Sigmoid colon (tissue), 4 donors: ENCODE measurements at regions not wholly inside any gene's neighbourhood (a gene's known extent, or its start where the extent isn't known, plus 50 kb on each side); places are given as distances from the start of the nearest gene placed in this dataset.

Experiments used
- EP300 ChIP-seq, 4 donors: sonication (generic); formaldehyde crosslinking; IDR thresholded peaks; one replicate each; pipeline ENCODE4 v1.6.1; 2017; ENCODE audit warnings: antibody characterized with exemption in 4 of 4
- POLR2AphosphoS5 ChIP-seq, 4 donors: sonication (generic); formaldehyde crosslinking; IDR thresholded peaks; one replicate each; pipeline ENCODE4 v1.6.1; 2017; ENCODE audit warnings: antibody characterized with exemption in 4 of 4
- TF ChIP-seq, protein P1 (sequence below), 4 experiments: fragments of 450-650 bp in 3 of 4; fragments of 200-600 bp in 1 of 4; IDR thresholded peaks; one replicate each; pipeline ENCODE4 v1.5.1; 2016 to 2019; ENCODE audit warnings: antibody characterized with exemption in 4 of 4, mild to moderate bottlenecking in 3 of 4, moderate library complexity in 2 of 4

DNA sequence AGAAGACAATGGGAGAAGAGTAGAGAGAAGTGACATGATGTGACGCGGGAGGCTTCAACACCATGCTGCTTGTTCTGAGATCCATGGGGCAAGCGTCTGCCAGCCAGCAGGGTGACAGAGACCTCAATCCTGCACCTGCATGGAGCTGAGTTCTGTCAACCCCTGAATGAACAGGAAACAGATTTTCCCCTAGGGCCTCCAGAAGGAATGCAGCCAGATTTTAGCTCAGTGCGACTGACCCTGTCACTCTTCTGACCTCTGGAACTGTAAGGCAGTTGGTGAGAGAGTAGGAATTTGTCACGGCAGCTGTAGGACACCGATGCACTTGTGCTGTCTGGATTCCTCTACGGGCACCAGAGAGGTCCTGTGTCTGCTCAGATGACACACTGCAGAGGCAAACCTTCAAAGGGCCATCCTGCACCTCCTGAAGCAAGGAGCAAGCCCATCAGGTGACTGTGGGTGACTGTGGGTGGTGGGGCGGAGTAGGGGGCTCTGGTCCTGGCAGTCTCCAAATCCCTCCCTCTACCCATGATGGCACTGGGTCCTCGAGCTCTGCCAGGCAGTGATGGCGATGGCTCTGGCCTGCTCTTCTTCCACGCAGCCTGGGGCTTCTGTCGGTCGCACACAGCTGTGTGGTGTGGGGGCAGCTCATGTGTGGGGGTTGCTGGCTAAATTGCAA is 194.3 kb upstream of the TWIST2 start:
- TF ChIP-seq, protein P1, sequence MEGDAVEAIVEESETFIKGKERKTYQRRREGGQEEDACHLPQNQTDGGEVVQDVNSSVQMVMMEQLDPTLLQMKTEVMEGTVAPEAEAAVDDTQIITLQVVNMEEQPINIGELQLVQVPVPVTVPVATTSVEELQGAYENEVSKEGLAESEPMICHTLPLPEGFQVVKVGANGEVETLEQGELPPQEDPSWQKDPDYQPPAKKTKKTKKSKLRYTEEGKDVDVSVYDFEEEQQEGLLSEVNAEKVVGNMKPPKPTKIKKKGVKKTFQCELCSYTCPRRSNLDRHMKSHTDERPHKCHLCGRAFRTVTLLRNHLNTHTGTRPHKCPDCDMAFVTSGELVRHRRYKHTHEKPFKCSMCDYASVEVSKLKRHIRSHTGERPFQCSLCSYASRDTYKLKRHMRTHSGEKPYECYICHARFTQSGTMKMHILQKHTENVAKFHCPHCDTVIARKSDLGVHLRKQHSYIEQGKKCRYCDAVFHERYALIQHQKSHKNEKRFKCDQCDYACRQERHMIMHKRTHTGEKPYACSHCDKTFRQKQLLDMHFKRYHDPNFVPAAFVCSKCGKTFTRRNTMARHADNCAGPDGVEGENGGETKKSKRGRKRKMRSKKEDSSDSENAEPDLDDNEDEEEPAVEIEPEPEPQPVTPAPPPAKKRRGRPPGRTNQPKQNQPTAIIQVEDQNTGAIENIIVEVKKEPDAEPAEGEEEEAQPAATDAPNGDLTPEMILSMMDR (IDR thresholded peaks at IDR 0.05), result no peak
- TF ChIP-seq EP300 (IDR thresholded peaks at IDR 0.05), result no peak
- no peak for TF ChIP-seq POLR2AphosphoS5 (IDR thresholded peaks at IDR 0.05)
